HG03139 (cell line): ENCODE measurements at regions not wholly inside any gene's neighbourhood (a gene's known extent, or its start where the extent isn't known, plus 50 kb on each side); places are given as distances from the start of the nearest gene placed in this dataset.
"Not testable (repeated sequence)": the region's sequence is repeated elsewhere in the genome, so short reads cannot be mapped to it uniquely, and the experiment has no call there.

Source experiments
- ATAC-seq: cut with Tn5 transposase; IDR thresholded peaks from one replicate; pipeline ENCODE4 v1.9.1; 2021; ENCODE audit not compliant: unreplicated experiment

DNA sequence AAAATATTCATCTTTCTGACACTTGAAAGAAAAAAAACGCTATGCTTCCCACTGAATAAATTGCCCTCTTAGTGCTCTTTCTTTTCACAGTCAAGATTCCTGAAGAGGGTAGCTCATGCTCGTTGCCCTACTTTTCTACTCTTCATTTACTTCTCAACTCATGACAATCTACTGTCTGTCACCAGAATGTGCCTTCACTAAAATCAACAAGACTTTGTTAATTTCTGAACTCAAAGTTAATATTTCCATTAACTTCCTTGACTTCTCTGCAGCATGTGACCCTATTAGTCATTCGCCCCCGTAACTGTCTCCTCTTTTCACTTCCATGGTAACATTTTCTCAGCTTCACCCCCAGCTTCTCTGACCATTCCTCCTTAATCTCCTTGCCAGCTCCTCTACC lies 98.9 kb upstream of the MAPRE2 start:
- ATAC-seq, result no peak

DNA sequence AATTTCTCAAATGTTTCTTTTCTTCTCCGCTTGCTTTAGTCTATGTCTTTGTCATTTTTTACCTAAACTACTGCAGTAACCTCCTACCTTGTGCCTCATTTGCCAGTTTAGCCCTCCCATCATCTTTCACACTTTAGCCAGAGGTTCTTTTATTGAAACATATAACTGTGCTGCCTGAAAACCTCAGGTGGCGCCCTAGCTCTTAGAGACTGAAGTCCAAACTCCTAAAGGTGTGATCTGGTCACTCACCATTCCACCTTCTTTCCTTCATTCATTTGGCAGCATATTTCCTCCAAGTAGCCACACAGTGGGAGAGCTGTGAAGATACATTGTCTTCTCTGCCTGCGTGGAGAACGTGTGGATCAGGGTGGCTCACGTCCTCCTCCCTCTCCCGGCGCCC lies 98.2 kb upstream of the MAPRE2 start:
- no peak for ATAC-seq

- ATAC-seq, result no peak
Measured at GRCh38 chr18:34943587-34943986, 97.6 kb upstream of the MAPRE2 start.

DNA sequence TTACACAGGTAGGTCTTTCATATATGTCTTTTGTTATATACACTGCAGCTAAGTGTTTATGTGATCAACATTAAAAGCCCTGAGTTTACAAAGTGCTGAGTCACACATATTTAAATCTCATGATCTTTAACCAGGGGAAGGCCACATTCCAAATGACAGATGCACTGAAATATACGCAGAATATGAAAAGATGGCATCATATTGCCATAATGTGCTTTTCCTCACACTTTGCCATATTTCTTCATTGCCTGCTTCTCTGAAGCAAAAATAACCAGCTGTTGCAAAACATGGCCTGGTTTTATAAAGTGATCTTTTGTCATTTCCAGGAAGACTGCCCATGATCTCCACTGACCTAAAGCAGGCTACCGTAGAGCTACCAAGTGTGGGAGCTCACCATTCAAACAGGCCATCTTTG lies 93.5 kb upstream of the MAPRE2 start:
- no peak for ATAC-seq

- no peak for ATAC-seq
Measured at GRCh38 chr18:34951625-34952379, 89.4 kb upstream of the MAPRE2 start.

DNA sequence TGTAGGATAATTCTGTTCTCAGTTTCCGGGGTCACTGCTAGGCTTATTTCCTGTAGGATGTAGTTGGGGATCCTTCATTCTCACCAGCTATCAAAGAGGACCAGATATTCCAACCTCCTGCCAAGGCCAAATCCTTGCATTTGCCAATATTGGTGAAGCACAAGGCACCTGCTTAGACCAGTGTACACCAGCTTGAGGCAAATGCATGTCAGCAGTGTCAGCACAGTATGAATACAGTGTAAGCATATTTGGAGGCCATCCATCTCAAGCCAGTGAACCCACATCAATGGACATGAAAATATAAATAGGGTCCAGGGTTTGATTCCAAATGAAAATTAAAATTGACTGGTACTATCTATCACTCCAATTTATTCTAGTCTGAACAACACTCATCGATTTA lies 88.0 kb upstream of the MAPRE2 start:
- no peak for ATAC-seq

DNA sequence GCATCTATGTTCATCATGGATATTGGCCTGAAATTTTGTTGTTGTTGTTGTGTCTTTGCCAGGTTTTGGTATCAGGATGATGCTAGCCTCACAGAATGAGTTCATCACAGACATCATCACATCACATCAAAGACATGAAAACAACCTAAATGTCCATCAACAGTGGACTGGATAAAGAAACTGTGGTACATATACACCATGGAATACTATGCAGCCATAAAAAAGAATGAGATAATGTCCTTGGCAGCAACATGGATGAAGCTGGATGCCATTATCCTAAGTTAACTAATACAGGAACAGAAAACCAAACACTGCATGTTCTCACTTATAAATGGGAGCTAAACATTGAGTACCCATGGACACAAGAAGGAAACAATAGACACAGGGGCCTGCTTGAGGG lies 85.7 kb upstream of the MAPRE2 start:
- not testable (repeated sequence) for ATAC-seq

DNA sequence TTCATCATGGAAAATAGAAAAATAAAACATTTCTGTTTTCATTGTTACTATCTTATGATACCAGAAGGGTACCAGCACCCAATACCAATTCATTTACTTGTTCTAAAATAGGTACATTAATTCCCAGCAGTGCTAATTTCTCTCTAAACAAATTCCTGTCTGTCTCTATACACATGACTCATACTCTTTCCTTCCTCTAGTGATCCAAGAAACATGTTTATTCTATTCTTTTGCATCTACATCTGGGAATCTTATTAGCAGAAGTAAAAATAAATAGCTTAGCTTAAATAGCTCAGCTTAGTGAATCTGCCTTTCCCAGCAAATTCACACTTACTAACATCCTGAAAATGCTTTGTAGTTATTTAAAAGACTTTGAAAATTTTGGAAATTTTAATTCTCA lies 84.5 kb upstream of the MAPRE2 start:
- ATAC-seq, result no peak

- no peak for ATAC-seq
Measured at GRCh38 chr18:34957119-34957863, 83.9 kb upstream of the MAPRE2 start.

DNA sequence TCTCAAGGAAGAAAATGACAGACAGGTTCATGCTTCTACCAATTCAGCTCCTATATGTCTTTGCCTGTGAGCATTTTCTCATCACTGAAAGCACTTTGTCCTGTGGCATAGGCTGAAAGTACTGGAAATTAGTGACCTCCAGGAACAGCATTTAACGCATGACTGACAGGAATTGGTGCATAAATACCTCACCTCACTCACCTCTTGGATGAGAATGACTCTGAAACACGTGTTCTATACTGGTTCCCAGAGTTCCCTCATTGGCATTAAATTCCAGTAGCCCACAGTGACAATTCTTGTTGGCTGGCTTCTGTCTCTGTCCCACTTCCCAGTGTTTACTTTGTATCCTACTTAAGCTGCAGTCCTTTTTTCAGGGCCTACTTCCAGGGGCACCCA lies 83.4 kb upstream of the MAPRE2 start:
- no peak for ATAC-seq

DNA sequence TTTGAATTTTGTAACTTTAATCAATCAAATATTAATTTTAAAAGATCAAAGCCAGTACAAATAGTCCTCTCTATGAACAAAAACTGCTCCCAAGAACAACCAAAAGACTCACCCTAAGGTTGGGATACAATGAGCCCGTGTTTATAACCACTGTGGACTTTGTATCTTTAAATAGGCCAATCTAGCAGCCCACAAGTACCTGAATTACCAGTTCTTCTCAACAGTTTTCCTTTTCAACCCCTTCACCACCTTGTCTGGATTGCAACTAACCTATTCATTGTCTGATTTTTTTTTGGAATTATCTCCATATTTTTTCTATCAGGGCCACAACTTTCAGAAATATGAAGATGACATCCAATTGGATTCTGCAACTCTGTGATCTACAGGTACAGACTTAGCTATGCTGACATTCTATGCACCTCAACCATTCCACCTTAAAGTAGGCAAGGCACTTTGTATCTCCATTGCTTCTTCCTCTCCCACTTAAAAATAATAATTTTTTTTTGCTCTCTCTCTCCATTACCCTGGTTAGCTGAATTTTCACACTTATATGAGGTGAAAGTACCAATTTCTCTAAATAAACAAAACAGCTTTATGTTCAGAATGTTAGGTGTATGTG lies 81.9 kb upstream of the MAPRE2 start:
- ATAC-seq, result no peak

- no peak for ATAC-seq
Measured at GRCh38 chr18:34959989-34960388, 81.2 kb upstream of the MAPRE2 start.

- no peak for ATAC-seq
Measured at GRCh38 chr18:34965108-34965507, 76.1 kb upstream of the MAPRE2 start.

GRCh38 chr18:34965566-34965965 lies 75.6 kb upstream of the MAPRE2 start:
- no peak for ATAC-seq

GRCh38 chr18:34970106-34970505 lies 71.1 kb upstream of the MAPRE2 start:
- no peak for ATAC-seq

DNA sequence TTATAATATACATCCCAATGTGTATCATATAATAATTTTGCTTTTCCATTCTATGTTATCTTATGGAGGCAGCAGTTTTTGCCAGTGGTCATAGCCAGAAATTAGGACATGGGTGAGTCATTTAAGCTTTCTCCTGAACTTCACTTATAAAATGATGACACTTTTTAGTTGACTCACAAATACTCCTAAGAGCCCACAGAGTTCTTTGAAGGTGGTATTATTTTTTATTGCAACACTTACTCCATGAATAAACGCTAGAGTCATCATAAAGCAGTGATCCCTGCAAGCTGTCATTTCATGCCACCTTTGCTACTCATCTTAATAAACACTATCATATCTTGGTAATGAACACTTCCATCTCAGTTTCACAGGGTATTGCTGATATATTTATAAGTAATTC lies 69.9 kb upstream of the MAPRE2 start:
- no peak for ATAC-seq

DNA sequence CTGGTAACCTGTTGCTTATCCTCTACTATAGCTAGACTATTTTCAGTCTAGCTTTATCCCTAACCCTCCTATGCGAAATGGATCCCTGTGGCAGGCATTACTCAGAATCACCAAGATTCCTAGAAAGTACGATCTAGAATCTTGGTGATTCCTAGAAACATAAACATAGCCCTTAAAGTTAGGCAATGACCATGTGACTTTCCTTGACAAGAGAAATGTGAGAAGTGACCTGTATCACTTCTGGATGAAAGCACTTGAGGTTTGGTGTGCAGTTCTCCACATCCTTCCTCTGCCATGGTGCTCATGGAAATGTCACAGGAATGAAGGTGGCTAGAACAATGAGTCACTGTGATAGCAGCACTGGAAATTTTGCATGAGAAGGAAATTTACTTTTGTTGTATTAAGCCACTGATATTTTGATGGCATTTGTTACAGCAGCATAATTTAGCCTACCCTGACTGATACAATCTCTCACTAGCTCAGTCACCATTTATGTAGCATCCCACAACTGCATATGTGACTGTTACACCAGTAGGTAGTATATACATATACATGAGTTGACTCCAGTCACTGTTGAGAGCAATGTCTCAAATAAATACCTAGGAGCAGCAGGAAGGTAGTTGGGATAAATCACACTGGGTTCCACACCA lies 68.3 kb upstream of the MAPRE2 start:
- no peak for ATAC-seq

GRCh38 chr18:34976123-34976522 lies 65.1 kb upstream of the MAPRE2 start:
- no peak for ATAC-seq

DNA sequence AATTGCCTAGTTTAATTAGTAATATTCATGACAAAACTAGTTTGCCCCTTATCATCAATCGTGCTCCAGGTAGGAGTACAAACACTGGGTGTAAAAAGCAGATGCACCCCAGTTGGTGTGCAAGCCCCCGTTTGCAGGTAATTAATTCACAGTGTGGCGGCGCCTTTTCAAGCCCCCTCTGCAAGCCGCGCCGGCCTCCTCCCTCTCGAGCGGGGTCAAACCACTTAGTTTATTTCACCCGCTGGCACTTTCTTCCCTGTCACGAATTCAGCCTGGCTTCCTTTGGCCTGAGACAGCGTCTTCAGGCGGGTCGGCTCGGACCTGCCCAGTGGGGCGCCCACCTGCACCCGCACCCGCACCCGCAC lies 64.7 kb upstream of the MAPRE2 start:
- ATAC-seq, result no peak

DNA sequence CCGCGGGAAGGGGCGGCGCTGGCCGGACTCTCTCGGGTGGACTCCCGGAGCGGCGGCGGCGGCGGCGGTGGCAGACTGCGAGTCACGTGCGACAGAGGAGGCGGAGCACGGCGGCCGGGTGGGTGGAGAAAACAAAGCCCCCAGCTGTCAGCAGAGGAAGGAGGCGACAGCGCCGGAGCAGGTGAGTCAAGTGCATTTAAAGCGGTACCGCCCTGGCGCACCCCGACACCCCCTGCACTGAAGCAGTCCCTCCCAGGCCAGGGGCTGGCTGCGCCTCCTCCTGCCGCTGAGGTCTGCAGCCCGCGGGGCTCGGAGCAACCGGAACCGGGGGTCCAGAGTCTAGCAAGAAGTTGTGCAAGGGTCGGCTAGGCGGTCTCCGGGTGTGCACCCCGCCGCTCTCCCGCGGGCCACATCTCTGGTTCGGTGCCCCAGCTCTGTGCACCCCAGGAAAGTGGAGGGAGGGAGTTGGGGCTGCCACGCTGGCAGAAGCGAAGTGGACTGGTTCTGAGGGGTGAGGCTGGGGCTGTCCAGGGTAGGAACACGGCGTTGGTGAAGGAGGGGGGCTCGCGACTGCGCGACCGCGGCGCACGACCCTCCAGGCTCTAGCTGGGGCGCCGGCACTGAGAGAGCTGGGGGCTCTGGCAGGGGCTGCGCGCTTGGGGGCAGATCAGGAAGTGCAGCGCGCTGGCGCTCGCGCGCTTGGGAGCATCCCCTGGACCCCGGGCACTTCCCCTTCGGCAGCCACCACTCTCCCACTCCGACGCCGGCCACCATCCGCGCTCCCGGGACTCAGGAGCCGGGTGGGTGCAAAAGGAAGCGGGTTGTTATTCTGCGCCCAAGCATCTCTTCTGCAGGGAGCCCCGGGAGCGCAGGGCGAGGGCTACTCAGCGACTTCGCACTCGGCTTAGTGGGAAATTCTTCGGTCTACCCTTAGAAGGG lies 64.0 kb upstream of the MAPRE2 start:
- peak; percentile 72 for ATAC-seq
